BLaER1 (cell line): ENCODE measurements at regions not wholly inside any gene's neighbourhood (a gene's known extent, or its start where the extent isn't known, plus 50 kb on each side); places are given as distances from the start of the nearest gene placed in this dataset.

Experiments
- H3K27ac ChIP-seq: shearing (Covaris generic); formaldehyde crosslinking; 2 replicates; pipeline ENCODE4 v1.8.1; 2022
- H3K27me3 ChIP-seq: shearing (Covaris generic); formaldehyde crosslinking; 2 replicates; pipeline ENCODE4 v1.8.1; 2022
- H3K36me3 ChIP-seq: shearing (Covaris generic); formaldehyde crosslinking; 2 replicates; pipeline ENCODE4 v1.8.1; 2022
- H3K4me1 ChIP-seq: shearing (Covaris generic); formaldehyde crosslinking; 2 replicates; pipeline ENCODE4 v1.8.1; 2022
- H3K4me2 ChIP-seq: shearing (Covaris generic); formaldehyde crosslinking; 2 replicates; pipeline ENCODE4 v1.8.1; 2022
- H3K4me3 ChIP-seq: shearing (Covaris generic); formaldehyde crosslinking; 2 replicates; pipeline ENCODE4 v1.8.1; 2022
- H3K9ac ChIP-seq: shearing (Covaris generic); formaldehyde crosslinking; 2 replicates; pipeline ENCODE4 v1.8.1; 2022
- H3K9me3 ChIP-seq: shearing (Covaris generic); formaldehyde crosslinking; 2 replicates; pipeline ENCODE4 v1.8.1; 2022
- H4K20me1 ChIP-seq: shearing (Covaris generic); formaldehyde crosslinking; 2 replicates; pipeline ENCODE4 v1.8.1; 2022
- Cebpa-rat ChIP-seq: shearing (Covaris generic); IDR thresholded peaks from 2 replicates; pipeline ENCODE4 v1.8.1; 2022

DNA sequence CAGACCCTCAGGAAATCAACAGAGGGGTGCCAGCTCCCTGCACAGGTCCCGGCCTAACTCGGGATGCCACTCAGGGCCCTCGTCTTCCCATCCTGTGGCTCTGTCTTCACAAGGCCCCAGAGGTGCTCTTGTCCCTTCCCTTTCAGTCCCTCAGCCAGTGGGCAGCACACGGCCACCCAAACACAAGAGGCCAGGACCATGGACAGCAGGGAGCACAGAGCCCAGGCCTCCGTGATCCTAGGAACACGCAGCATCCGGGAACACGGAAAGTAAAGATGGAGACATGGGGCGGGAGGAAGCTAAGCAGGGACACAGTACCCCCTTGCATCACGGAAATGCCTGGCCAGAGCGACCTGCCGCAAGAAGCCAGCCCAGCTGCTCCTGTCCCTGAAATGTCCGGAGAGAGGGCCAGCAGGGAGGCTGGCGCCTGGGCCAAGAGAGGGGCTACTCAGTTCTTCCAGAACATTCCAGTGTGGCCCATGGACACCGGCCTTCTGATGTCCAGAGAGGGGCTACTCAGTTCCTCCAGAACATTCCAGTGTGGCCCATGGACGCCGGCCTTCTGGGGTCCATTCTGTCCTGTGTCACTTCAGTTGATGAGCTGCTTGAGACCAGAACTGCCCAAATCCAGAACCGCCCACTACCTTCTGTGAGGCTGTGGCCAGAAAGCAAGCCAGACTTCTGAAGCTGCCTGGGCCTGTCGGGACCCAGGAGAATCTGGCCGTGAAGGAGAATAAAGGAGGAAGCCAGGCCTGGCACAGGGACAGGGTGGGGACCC, 274.0 kb downstream of the BRD1 start:
- no peaks in the 10 kb centered on the region; the same call in 1 of the 2 replicates for H3K27me3 ChIP-seq
- peaks cover 17% of the 10 kb centered on the region for H3K9me3 ChIP-seq
- no peak overlapping the region for H3K27ac ChIP-seq
- peaks cover 76% of the 10 kb centered on the region; the same call in 1 of the 2 replicates for H4K20me1 ChIP-seq
- H3K4me3 ChIP-seq, result no peak overlapping the region
- no peak overlapping the region for H3K9ac ChIP-seq
- no peak for TF ChIP-seq Cebpa-rat
- H3K4me1 ChIP-seq, result no peaks in the 10 kb centered on the region
- no peaks in the 10 kb centered on the region for H3K36me3 ChIP-seq
- H3K4me2 ChIP-seq, result no peak overlapping the region

DNA sequence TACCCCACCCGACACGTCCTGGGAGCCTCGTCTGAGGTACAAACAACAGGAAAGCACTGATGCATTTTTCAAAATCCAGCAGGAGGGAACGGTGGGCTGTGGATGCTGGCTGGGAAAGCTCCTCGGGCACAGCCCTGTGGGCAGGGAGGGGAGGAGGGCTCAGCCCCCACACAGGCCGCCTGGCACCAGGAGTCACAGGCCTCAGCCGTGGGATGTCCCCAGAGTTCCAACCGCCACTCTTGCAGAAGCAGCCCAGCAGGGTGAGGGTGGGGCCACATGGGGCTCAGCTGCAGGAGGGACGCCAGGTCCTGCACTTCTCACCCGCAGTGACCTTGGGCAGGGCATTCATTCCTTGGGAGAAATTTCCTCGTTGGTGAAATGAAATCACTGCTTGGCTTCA, 274.6 kb downstream of the BRD1 start:
- TF ChIP-seq Cebpa-rat, result no peak
- Histone ChIP-seq H3K27ac (no peak overlapping the region), H3K4me3 (no peak overlapping the region), H4K20me1 (peaks cover 82% of the 10 kb centered on the region; the same call in 1 of the 2 replicates), H3K4me2 (no peak overlapping the region), H3K36me3 (no peaks in the 10 kb centered on the region), H3K9me3 (peaks cover 14% of the 10 kb centered on the region), H3K4me1 (no peaks in the 10 kb centered on the region), H3K27me3 (no peaks in the 10 kb centered on the region; the same call in 1 of the 2 replicates), H3K9ac (no peak overlapping the region)

DNA sequence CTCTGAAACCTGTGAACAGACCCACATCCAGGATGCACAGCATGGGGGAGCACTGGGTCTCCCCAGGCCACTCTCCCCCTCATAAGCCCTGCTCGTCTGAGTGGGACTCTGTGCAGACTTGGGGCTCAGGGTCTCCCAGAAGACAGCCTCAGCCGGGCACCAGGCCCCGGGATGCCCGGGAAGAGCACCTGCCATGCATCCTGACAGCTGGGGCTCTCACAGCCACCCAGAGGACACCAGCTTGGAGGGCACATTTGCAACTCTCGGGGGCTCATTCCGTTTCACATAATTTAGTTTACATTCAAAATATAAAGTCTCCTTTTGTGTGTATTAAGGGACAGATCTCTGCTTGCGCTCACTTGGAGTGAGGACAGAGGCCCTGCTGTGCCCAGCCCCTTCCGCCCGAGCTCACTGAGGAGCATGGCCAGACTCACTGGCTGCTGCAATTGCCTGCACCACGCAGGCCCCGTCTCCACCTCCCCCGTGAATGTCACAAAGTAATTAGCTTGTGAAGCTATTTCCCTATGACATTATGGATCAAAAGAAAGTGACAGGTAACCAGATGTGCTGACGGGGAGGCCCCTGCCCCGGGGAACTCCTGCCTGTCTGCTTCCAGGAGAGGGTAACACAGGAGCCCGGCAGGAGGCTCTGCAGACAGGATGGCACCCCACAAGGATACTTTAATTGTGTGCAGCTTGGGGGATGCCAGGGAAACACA, 275.6 kb downstream of the BRD1 start:
- Histone ChIP-seq H3K4me3 (no peak overlapping the region), H3K4me1 (no peaks in the 10 kb centered on the region), H3K9ac (no peak overlapping the region), H3K27ac (no peak overlapping the region), H3K4me2 (no peak overlapping the region), H3K9me3 (peaks cover 14% of the 10 kb centered on the region), H3K36me3 (no peaks in the 10 kb centered on the region), H4K20me1 (peaks cover 86% of the 10 kb centered on the region; the same call in 1 of the 2 replicates), H3K27me3 (no peaks in the 10 kb centered on the region; the same call in 1 of the 2 replicates)
- TF ChIP-seq Cebpa-rat, result no peak

DNA sequence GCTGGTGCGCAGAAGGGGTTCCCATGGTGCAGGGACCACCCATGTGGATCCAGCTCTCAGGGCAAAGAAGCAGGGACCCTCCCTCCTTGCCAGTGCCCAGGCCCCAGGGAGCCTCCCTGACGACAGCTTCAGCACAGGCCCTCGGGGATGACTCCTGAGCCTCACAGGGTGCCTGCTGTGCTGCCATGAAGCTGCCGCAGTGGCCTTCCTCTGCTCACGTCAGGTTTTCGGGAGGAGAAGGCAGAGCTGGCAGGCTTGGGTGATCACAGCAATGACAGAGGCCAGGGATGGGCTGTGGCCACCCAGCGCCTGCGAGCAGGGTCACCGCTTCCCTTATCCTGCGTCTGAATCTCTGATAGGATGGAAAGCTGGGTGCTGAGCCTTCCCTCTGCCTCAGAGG, 276.2 kb downstream of the BRD1 start:
- H3K9me3 ChIP-seq, result peaks cover 14% of the 10 kb centered on the region
- no peak overlapping the region for H3K4me2 ChIP-seq
- H3K36me3 ChIP-seq, result no peaks in the 10 kb centered on the region
- H4K20me1 ChIP-seq, result peaks cover 88% of the 10 kb centered on the region; the same call in 1 of the 2 replicates
- no peak overlapping the region for H3K4me3 ChIP-seq
- H3K9ac ChIP-seq, result no peak overlapping the region
- no peak for TF ChIP-seq Cebpa-rat
- H3K4me1 ChIP-seq, result no peaks in the 10 kb centered on the region
- H3K27ac ChIP-seq, result no peak overlapping the region
- H3K27me3 ChIP-seq, result no peaks in the 10 kb centered on the region; the same call in 1 of the 2 replicates

DNA sequence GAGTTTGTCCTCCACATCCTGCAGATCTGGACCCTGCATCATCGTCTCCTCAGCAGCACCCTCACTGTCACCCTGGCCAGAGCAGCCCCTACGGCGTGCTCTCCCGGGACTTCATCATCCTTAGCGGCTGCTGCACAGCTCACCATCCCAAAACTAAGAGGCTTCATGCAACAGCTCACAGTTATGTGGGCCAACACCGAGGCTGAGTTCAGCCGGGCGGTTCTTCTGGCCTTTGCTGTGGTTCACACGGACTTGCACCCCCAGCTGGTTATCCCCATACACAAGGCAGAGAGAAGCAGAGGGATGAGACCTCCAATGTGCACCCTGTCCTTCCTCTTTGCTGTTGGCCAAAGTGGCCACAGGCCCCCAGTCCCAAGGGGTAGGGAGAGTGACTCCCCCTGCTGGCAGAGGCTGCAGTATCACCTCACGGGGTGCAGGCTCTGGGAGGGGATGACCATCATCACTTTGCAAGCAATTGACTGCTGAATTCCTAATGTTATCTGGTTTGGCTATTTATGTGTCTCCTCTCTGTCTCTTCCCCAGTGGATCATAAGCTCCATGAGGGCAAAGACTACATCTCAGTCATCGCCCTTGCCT, 276.8 kb downstream of the BRD1 start:
- no peak overlapping the region for H3K9ac ChIP-seq
- no peaks in the 10 kb centered on the region for H3K36me3 ChIP-seq
- no peak overlapping the region for H3K4me2 ChIP-seq
- no peaks in the 10 kb centered on the region for H3K4me1 ChIP-seq
- TF ChIP-seq Cebpa-rat, result no peak
- H3K27ac ChIP-seq, result no peak overlapping the region
- peaks cover 89% of the 10 kb centered on the region; the same call in 1 of the 2 replicates for H4K20me1 ChIP-seq
- peaks cover 14% of the 10 kb centered on the region for H3K9me3 ChIP-seq
- H3K27me3 ChIP-seq, result no peaks in the 10 kb centered on the region; the same call in 1 of the 2 replicates
- H3K4me3 ChIP-seq, result no peak overlapping the region

DNA sequence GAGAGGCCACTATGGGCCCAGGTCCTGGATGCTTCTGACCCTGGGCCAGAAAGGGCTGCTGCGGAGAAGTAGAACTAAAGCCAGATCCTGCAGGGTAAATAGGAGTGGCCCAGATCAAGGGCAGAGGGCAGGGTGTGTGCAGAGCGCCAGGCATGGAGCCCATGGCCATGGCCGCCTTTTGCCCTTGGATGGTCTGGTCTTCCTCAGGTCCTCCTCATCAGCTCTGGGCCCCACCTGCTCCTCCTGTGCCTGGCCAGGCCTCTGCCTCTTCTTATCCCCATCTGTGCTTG, 277.6 kb downstream of the BRD1 start:
- no peak overlapping the region for H3K4me2 ChIP-seq
- no peaks in the 10 kb centered on the region; the same call in 1 of the 2 replicates for H3K27me3 ChIP-seq
- H3K9me3 ChIP-seq, result peaks cover 14% of the 10 kb centered on the region

DNA sequence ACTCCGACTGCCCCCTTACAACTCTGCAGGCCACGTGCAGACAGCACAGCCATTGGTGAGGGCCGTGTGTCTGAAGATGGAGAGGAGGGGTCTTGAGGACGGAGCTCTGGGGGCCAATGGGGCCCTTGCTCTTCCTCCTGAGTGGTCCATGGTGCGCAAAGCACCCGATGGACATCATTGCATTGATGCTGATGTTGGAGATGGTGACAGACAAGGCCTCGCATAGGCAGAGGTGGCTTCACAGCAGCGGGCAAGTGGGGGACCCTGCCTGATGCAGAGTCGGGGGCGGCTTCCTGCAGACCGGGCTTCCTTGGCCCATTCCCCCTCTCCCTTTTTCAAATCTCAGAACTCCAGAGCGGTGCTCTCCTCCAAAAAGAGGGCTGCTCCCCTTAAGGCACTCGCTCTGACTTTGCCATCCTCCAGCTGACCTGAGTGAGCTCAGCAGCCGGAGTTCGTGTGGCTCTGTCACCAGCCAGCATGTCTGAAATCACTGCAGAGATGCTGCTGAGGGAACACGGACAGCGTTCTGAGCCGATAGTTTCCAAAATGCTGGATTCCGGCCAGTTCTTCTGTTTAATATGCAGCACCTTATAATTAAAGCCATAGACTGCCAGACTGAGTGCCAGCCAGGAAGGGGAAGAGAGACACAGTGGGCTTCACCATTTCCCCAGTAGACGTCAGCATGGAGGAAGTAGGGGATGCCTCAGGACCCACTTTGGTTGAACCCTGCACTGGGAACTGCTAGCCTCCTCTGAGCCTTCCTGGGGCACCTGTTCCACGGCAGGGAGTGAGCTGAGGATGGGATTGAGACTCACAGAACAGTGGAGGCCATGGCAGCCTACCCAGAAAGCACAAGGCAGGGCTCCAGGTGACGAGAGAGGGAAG, 278.2 kb downstream of the BRD1 start:
- H3K27me3 ChIP-seq, result no peaks in the 10 kb centered on the region; the same call in 1 of the 2 replicates
- no peak for TF ChIP-seq Cebpa-rat
- no peaks in the 10 kb centered on the region for H3K4me1 ChIP-seq

More for the DNA sequence above, 277.6 kb downstream of the BRD1 start:
- Histone ChIP-seq H3K4me3 (no peak overlapping the region), H3K36me3 (no peaks in the 10 kb centered on the region), H3K9ac (no peak overlapping the region), H4K20me1 (peaks cover 86% of the 10 kb centered on the region; the same call in 1 of the 2 replicates), H3K4me1 (no peaks in the 10 kb centered on the region), H3K27ac (no peak overlapping the region)
- no peak for TF ChIP-seq Cebpa-rat

DNA sequence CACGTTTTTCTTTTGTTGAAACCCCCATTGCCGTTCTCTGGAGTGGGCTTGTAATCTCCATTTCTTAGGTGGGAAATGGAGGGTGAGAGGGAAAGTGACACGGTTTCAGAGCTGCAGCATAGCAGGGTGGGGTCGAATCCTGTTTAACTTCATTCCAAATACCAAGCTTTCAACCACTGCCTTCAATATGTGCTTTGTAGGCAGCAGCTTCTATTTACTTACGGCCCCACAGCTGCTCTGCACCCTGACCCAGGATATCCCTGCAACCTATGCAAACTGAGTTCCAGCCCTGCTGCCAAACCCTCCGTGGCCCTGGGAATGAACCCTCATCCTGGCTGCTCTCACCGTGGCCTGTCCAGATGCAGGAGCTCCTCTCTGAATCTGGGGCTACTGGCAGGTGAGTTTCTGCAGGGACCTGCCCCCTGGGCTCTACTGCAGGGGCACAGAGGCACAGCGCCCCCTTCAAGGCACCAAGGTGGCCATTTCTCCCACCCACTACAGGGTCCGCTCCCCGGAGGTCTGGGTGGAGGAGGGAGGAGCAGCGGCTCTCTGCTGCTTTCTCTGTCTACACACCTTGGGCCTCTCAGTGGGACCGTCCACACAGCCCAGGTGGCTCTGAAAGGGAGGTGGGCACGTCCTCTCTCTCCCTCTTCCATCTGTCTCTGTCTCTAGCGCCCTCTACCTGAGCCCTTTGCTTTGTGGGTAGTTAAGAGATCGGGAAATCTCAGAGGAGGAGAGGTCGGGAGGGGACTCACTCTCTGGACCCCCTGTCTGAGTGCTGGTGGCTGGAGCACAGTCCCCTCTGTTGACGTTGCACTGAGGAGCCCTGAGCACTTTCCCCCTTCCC, 279.1 kb downstream of the BRD1 start:
- no peak overlapping the region for H3K4me2 ChIP-seq
- no peak overlapping the region for H3K4me3 ChIP-seq
- TF ChIP-seq Cebpa-rat, result no peak
- no peak overlapping the region for H3K27ac ChIP-seq
- H3K4me1 ChIP-seq, result no peaks in the 10 kb centered on the region
- no peaks in the 10 kb centered on the region for H3K36me3 ChIP-seq
- H3K9ac ChIP-seq, result no peak overlapping the region
- H4K20me1 ChIP-seq, result peaks cover 86% of the 10 kb centered on the region; the same call in 1 of the 2 replicates
- peaks cover 14% of the 10 kb centered on the region for H3K9me3 ChIP-seq
- no peaks in the 10 kb centered on the region; the same call in 1 of the 2 replicates for H3K27me3 ChIP-seq

More for the DNA sequence above, 278.2 kb downstream of the BRD1 start:
- peaks cover 86% of the 10 kb centered on the region; the same call in 1 of the 2 replicates for H4K20me1 ChIP-seq
- no peaks in the 10 kb centered on the region for H3K36me3 ChIP-seq
- H3K4me2 ChIP-seq, result no peak overlapping the region
- H3K9ac ChIP-seq, result no peak overlapping the region
- H3K27ac ChIP-seq, result no peak overlapping the region
- no peak overlapping the region for H3K4me3 ChIP-seq
- peaks cover 14% of the 10 kb centered on the region for H3K9me3 ChIP-seq
